Breast epithelium (tissue), 3 donors: ENCODE measurements at regions not wholly inside any gene's neighbourhood (a gene's known extent, or its start where the extent isn't known, plus 50 kb on each side); places are given as distances from the start of the nearest gene placed in this dataset.

ENCODE experiments used
- POLR2A ChIP-seq: fragments of 450-650 bp; IDR thresholded peaks from one replicate; pipeline ENCODE4 v1.6.1; 2016; ENCODE audit warnings: antibody characterized with exemption, mild to moderate bottlenecking, moderate library complexity
- POLR2AphosphoS5 ChIP-seq, 3 donors: sonication (generic); formaldehyde crosslinking; IDR thresholded peaks; one replicate each; pipeline ENCODE4 v1.6.1; 2017; ENCODE audit warnings: antibody characterized with exemption in 3 of 3
- TF ChIP-seq, protein P1 (sequence below), 3 donors: fragments of 450-650 bp; IDR thresholded peaks; one replicate each; pipeline ENCODE4 v1.5.1; 2016 to 2017; ENCODE audit warnings: antibody characterized with exemption in 3 of 3, mild to moderate bottlenecking in 3 of 3, moderate library complexity in 3 of 3

GRCh38 chr19:46927893-46928292 is 67.1 kb downstream of the ARHGAP35 start:
- TF ChIP-seq POLR2A: no peak
- TF ChIP-seq, protein P1, sequence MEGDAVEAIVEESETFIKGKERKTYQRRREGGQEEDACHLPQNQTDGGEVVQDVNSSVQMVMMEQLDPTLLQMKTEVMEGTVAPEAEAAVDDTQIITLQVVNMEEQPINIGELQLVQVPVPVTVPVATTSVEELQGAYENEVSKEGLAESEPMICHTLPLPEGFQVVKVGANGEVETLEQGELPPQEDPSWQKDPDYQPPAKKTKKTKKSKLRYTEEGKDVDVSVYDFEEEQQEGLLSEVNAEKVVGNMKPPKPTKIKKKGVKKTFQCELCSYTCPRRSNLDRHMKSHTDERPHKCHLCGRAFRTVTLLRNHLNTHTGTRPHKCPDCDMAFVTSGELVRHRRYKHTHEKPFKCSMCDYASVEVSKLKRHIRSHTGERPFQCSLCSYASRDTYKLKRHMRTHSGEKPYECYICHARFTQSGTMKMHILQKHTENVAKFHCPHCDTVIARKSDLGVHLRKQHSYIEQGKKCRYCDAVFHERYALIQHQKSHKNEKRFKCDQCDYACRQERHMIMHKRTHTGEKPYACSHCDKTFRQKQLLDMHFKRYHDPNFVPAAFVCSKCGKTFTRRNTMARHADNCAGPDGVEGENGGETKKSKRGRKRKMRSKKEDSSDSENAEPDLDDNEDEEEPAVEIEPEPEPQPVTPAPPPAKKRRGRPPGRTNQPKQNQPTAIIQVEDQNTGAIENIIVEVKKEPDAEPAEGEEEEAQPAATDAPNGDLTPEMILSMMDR (IDR thresholded peaks at IDR 0.05): no peak
- TF ChIP-seq POLR2AphosphoS5 (IDR thresholded peaks at IDR 0.05): no peak
